Osteoblast (primary cell): ENCODE measurements at regions not wholly inside any gene's neighbourhood (a gene's known extent, or its start where the extent isn't known, plus 50 kb on each side); places are given as distances from the start of the nearest gene placed in this dataset.

Experiments
- DNase-seq: peaks from one replicate; pipeline ENCODE4 v3.0.0; 2011; ENCODE audit warnings: low spot score, mixed read lengths; ENCODE audit not compliant: insufficient read length; ENCODE audit errors: missing footprints
- H2AFZ ChIP-seq: 2 replicates; pipeline ENCODE4 v1.6.0; 2011; ENCODE audit warnings: mild to moderate bottlenecking, low read length
- H3K27ac ChIP-seq: 2 replicates; pipeline ENCODE4 v1.5.1; 2011; ENCODE audit warnings: mild to moderate bottlenecking, low read depth, low read length, moderate library complexity
- H3K27me3 ChIP-seq: 2 replicates; pipeline ENCODE4 v1.6.0; 2012; ENCODE audit warnings: mild to moderate bottlenecking, control low read depth, inconsistent platforms, low read length, moderate library complexity; ENCODE audit not compliant: insufficient read depth
- H3K36me3 ChIP-seq: 2 replicates; pipeline ENCODE4 v1.5.1; 2011; ENCODE audit warnings: mild to moderate bottlenecking, low read length, control low read depth, moderate library complexity; ENCODE audit not compliant: insufficient read depth
- H3K4me1 ChIP-seq: 2 replicates; pipeline ENCODE4 v1.5.1; 2011; ENCODE audit warnings: mild to moderate bottlenecking, low read length, control low read depth, moderate library complexity; ENCODE audit not compliant: insufficient read depth
- H3K4me2 ChIP-seq: 2 replicates; pipeline ENCODE4 v1.6.0; 2011; ENCODE audit warnings: mild to moderate bottlenecking, low read length; ENCODE audit not compliant: insufficient read depth
- H3K4me3 ChIP-seq: fragments of 200-600 bp; sonication (generic); 3 replicates; pipeline ENCODE4 v1.5.1; 2012; ENCODE audit warnings: mild to moderate bottlenecking, low read length, inconsistent platforms; ENCODE audit not compliant: insufficient read depth
- H3K79me2 ChIP-seq: 2 replicates; pipeline ENCODE4 v1.6.0; 2012; ENCODE audit warnings: mild to moderate bottlenecking, low read length, control low read depth, inconsistent platforms; ENCODE audit not compliant: insufficient read depth
- H3K9me3 ChIP-seq: 2 replicates; pipeline ENCODE4 v1.5.1; 2011; ENCODE audit warnings: low read depth, low read length, control low read depth
- H4K20me1 ChIP-seq: 2 replicates; pipeline ENCODE4 v1.6.0; 2012; ENCODE audit warnings: mild to moderate bottlenecking, low read length, control low read depth; ENCODE audit not compliant: insufficient read depth
- CTCF ChIP-seq: IDR thresholded peaks from 2 replicates; pipeline ENCODE4 v1.5.1; 2011; ENCODE audit warnings: mild to moderate bottlenecking, low read depth, low read length, moderate library complexity; ENCODE audit errors: extremely low read depth

- Histone ChIP-seq H2AFZ (no peak overlapping the region), H3K36me3 (no peaks in the 10 kb centered on the region), H3K79me2 (peaks cover 22% of the 10 kb centered on the region), H3K4me2 (no peak overlapping the region), H3K4me3 (no peak overlapping the region), H3K27ac (no peak overlapping the region), H4K20me1 (peaks cover 14% of the 10 kb centered on the region), H3K4me1 (peaks cover 19% of the 10 kb centered on the region), H3K9me3 (no peaks in the 10 kb centered on the region), H3K27me3 (no peaks in the 10 kb centered on the region)
- no peak for TF ChIP-seq CTCF
- no peak for DNase-seq
Measured at GRCh38 chr15:62412686-62413085, 247.6 kb upstream of the C2CD4B start.

- H3K27me3 ChIP-seq, result no peaks in the 10 kb centered on the region
- no peak for TF ChIP-seq CTCF
- no peak overlapping the region for H3K27ac ChIP-seq
- no peaks in the 10 kb centered on the region for H3K36me3 ChIP-seq
- no peaks in the 10 kb centered on the region for H3K9me3 ChIP-seq
- H3K4me3 ChIP-seq, result no peak overlapping the region
- no peak for DNase-seq
- H3K4me2 ChIP-seq, result no peak overlapping the region
- peaks cover 26% of the 10 kb centered on the region for H3K79me2 ChIP-seq
- H2AFZ ChIP-seq, result no peak overlapping the region
- H3K4me1 ChIP-seq, result peaks cover 23% of the 10 kb centered on the region
- H4K20me1 ChIP-seq, result peaks cover 17% of the 10 kb centered on the region
Measured at GRCh38 chr15:62413153-62413552, 248.1 kb upstream of the C2CD4B start.

- Histone ChIP-seq H3K79me2 (peaks cover 26% of the 10 kb centered on the region), H4K20me1 (peaks cover 17% of the 10 kb centered on the region), H2AFZ (no peak overlapping the region), H3K4me1 (peaks cover 23% of the 10 kb centered on the region), H3K27me3 (no peaks in the 10 kb centered on the region), H3K4me3 (no peak overlapping the region), H3K36me3 (no peaks in the 10 kb centered on the region), H3K4me2 (no peak overlapping the region), H3K9me3 (no peaks in the 10 kb centered on the region), H3K27ac (no peak overlapping the region)
- DNase-seq, result no peak
- TF ChIP-seq CTCF, result no peak
Measured at GRCh38 chr15:62413786-62414185, 248.7 kb upstream of the C2CD4B start.

GRCh38 chr15:62415498-62415897 lies 250.4 kb upstream of the C2CD4B start:
- no peaks in the 10 kb centered on the region for H3K36me3 ChIP-seq
- peaks cover 26% of the 10 kb centered on the region for H3K79me2 ChIP-seq
- H3K9me3 ChIP-seq, result no peaks in the 10 kb centered on the region
- H3K27me3 ChIP-seq, result no peaks in the 10 kb centered on the region
- H2AFZ ChIP-seq, result no peak overlapping the region
- H3K27ac ChIP-seq, result no peak overlapping the region
- H3K4me2 ChIP-seq, result no peak overlapping the region
- H4K20me1 ChIP-seq, result peaks cover 14% of the 10 kb centered on the region
- TF ChIP-seq CTCF, result no peak
- no peak overlapping the region for H3K4me3 ChIP-seq
- DNase-seq, result no peak
- H3K4me1 ChIP-seq, result peaks cover 23% of the 10 kb centered on the region
